GM12891 (cell line): ENCODE measurements at regions not wholly inside any gene's neighbourhood (a gene's known extent, or its start where the extent isn't known, plus 50 kb on each side); places are given as distances from the start of the nearest gene placed in this dataset.
A peak's percentile ranks its signal among the peaks of the same experiment; 100 is the strongest.

Experiments used
- DNase-seq: peaks from one replicate; pipeline ENCODE4 v3.0.0; 2011; ENCODE audit warnings: low spot score; ENCODE audit not compliant: insufficient read length
- FAIRE-seq: peaks from 2 replicates; lab custom pipeline; 2011; peaks lifted over from hg19 to GRCh38; lab: Jason Lieb, UNC
- PAX5 ChIP-seq: IDR thresholded peaks from 2 replicates; pipeline ENCODE4 v1.6.1; 2011; ENCODE audit warnings: low read length, moderate library complexity, mild to moderate bottlenecking; ENCODE audit not compliant: insufficient read depth, severe bottlenecking
- POLR2A ChIP-seq: IDR thresholded peaks from 2 replicates; pipeline ENCODE4 v1.6.1; 2011; ENCODE audit warnings: low read depth, low read length, control low read depth
- POLR2AphosphoS5 ChIP-seq: IDR thresholded peaks from 2 replicates; pipeline ENCODE4 v1.6.1; 2011; ENCODE audit warnings: low read depth, low read length, control low read depth
- POU2F2 ChIP-seq: IDR thresholded peaks from 2 replicates; pipeline ENCODE4 v1.6.1; 2011; ENCODE audit warnings: low read depth, mild to moderate bottlenecking, control low read depth, low read length, moderate library complexity
- SPI1 ChIP-seq: IDR thresholded peaks from 2 replicates; pipeline ENCODE4 v1.6.1; 2011; ENCODE audit warnings: low read depth, low read length, control low read depth
- TAF1 ChIP-seq: IDR thresholded peaks from 2 replicates; pipeline ENCODE4 v1.6.1; 2011; ENCODE audit warnings: low read depth, low read length, control low read depth

GRCh38 chr13:39279077-39279476 is 240.8 kb downstream of the NHLRC3 start:
- TF ChIP-seq TAF1 (no peak), PAX5 (no peak), SPI1 (no peak), POLR2AphosphoS5 (no peak), POU2F2 (no peak), POLR2A (no peak)
- FAIRE-seq, result no peak
- DNase-seq, result no peak

- TF ChIP-seq POU2F2, result no peak
- no peak for TF ChIP-seq TAF1
- TF ChIP-seq POLR2AphosphoS5, result no peak
- TF ChIP-seq POLR2A, result no peak
- TF ChIP-seq PAX5, result no peak
- no peak for TF ChIP-seq SPI1
- DNase-seq (no peak), FAIRE-seq (no peak)
These were observed 243.4 kb downstream of the NHLRC3 start for GRCh38 chr13:39281539-39282150.

GRCh38 chr13:39282400-39282972 is 244.2 kb downstream of the NHLRC3 start:
- DNase-seq (no peak), FAIRE-seq (no peak)
- TF ChIP-seq SPI1, result peak; percentile 73
- TF ChIP-seq POU2F2, result no peak

- FAIRE-seq (no peak), DNase-seq (no peak)
- no peak for TF ChIP-seq POLR2AphosphoS5
- no peak for TF ChIP-seq PAX5
- no peak for TF ChIP-seq SPI1
- TF ChIP-seq POU2F2, result no peak
- TF ChIP-seq TAF1, result no peak
- no peak for TF ChIP-seq POLR2A
These were observed 244.8 kb downstream of the NHLRC3 start for GRCh38 chr13:39283072-39283471.

- DNase-seq (no peak), FAIRE-seq (no peak)
- TF ChIP-seq POU2F2 (no peak), PAX5 (no peak), POLR2AphosphoS5 (no peak), POLR2A (no peak), SPI1 (no peak), TAF1 (no peak)
These were observed 246.6 kb downstream of the NHLRC3 start for GRCh38 chr13:39284801-39285388.
